HG02885 (cell line): ENCODE measurements at regions not wholly inside any gene's neighbourhood (a gene's known extent, or its start where the extent isn't known, plus 50 kb on each side); places are given as distances from the start of the nearest gene placed in this dataset.

Experiments used
- ATAC-seq: cut with Tn5 transposase; IDR thresholded peaks from one replicate; pipeline ENCODE4 v1.9.1; 2021; ENCODE audit warnings: mild to moderate bottlenecking; ENCODE audit not compliant: unreplicated experiment, poor library complexity

GRCh38 chr16:85555719-85556455, 57.2 kb upstream of the GSE1 start:
- no peak for ATAC-seq

GRCh38 chr16:85556456-85557082, 56.6 kb upstream of the GSE1 start:
- no peak for ATAC-seq

GRCh38 chr16:85557083-85557970, 55.8 kb upstream of the GSE1 start:
- ATAC-seq: no peak

- ATAC-seq: no peak
These were observed 55.0 kb upstream of the GSE1 start for GRCh38 chr16:85557971-85558657.

- no peak for ATAC-seq
These were observed 52.2 kb upstream of the GSE1 start for GRCh38 chr16:85560932-85561247.

GRCh38 chr16:85561248-85562092, 51.7 kb upstream of the GSE1 start:
- ATAC-seq: no peak

GRCh38 chr16:85562093-85562786, 50.9 kb upstream of the GSE1 start:
- no peak for ATAC-seq

GRCh38 chr16:85563034-85563433, 50.1 kb upstream of the GSE1 start:
- ATAC-seq: no peak
